ENCODE measurements at regions not wholly inside any gene's neighbourhood (a gene's known extent, or its start where the extent isn't known, plus 50 kb on each side); places are given as distances from the start of the nearest gene placed in this dataset.

DNA sequence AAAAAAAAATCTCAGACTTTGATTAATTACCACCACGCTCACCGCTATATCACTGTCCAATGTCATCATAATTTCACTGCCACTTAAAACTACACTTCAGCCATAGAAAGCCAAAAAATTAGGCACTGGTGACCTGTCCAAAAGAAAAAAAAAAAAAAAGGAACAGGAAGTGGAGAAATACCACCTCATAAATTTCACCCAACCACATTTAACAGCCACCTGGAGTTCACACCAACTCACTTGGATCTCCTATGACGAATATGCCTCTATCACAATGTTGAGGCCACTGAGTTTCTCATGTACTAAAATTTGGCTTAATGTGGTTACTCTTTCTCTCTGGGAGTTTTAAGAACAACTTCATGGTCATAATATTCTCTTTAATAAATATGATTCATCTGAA is 237.5 kb upstream of the RSPO3 start:
- H4K20me1 ChIP-seq (ENCODE audit: control insufficient read depth, insufficient read depth, insufficient read length), result no peaks in the 10 kb centered on the region
- H3K23ac ChIP-seq (ENCODE audit: insufficient read length, low read depth, low read length), result no peak overlapping the region
- H3T11ph ChIP-seq (ENCODE audit: low read length), result no peak overlapping the region
- no peaks in the 10 kb centered on the region for H3K23me2 ChIP-seq (ENCODE audit: insufficient read length, low read depth, low read length, poor library complexity, severe bottlenecking)
- no peaks in the 10 kb centered on the region; the same call in 1 of the 2 replicates for H3K4me1 ChIP-seq (ENCODE audit: insufficient read depth, low read length)
- H3K56ac ChIP-seq (ENCODE audit: insufficient read length, low read depth, low read length), result no peak overlapping the region
- no peak for DNase-seq
- H2BK20ac ChIP-seq (ENCODE audit: low read depth, low read length, poor library complexity, severe bottlenecking), result no peak overlapping the region
- no peak overlapping the region for H3K14ac ChIP-seq (ENCODE audit: insufficient read depth, low read length)
- no peak overlapping the region for H3K18ac ChIP-seq (ENCODE audit: insufficient read length, low read depth, low read length)
- H3K4ac ChIP-seq (ENCODE audit: low read depth, low read length), result no peak overlapping the region
- H3K4me2 ChIP-seq (ENCODE audit: insufficient read depth, insufficient read length, low read length), result no peak overlapping the region
- H2AFZ ChIP-seq (ENCODE audit: low read length), result no peak overlapping the region
- no peak overlapping the region for H4K5ac ChIP-seq (ENCODE audit: insufficient read length, low read depth, low read length)
- H3K36me3 Mint-ChIP-seq (ENCODE audit: insufficient read depth in 1 of 3, low read depth in 3 of 3), result peaks cover 0 to 2% (median 0%) of the 10 kb centered on the region in 3 experiments; a peak in 1 of 7 replicates
- H3K9ac ChIP-seq (ENCODE audit: extremely low read depth, insufficient read length, low read length), result no peak overlapping the region
- no peak overlapping the region for H2BK120ac ChIP-seq (ENCODE audit: low read depth, low read length, poor library complexity, severe bottlenecking)
- H3K4me1 Mint-ChIP-seq, result no peaks in the 10 kb centered on the region
- no peaks in the 10 kb centered on the region for H3K9me3 ChIP-seq (ENCODE audit: control insufficient read depth, low read depth, low read length)
- no peaks in the 10 kb centered on the region for H3K79me1 ChIP-seq (ENCODE audit: insufficient read depth, low read depth, low read length, poor library complexity, severe bottlenecking)
- H3K27ac Mint-ChIP-seq, result no peak overlapping the region; a peak in 1 of 7 replicates
- TF ChIP-seq, protein P1, sequence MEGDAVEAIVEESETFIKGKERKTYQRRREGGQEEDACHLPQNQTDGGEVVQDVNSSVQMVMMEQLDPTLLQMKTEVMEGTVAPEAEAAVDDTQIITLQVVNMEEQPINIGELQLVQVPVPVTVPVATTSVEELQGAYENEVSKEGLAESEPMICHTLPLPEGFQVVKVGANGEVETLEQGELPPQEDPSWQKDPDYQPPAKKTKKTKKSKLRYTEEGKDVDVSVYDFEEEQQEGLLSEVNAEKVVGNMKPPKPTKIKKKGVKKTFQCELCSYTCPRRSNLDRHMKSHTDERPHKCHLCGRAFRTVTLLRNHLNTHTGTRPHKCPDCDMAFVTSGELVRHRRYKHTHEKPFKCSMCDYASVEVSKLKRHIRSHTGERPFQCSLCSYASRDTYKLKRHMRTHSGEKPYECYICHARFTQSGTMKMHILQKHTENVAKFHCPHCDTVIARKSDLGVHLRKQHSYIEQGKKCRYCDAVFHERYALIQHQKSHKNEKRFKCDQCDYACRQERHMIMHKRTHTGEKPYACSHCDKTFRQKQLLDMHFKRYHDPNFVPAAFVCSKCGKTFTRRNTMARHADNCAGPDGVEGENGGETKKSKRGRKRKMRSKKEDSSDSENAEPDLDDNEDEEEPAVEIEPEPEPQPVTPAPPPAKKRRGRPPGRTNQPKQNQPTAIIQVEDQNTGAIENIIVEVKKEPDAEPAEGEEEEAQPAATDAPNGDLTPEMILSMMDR (conservative IDR thresholded peaks at IDR 0.05), result no peak
- H3K27me3 ChIP-seq (ENCODE audit: insufficient read depth, low read length), result no peaks in the 10 kb centered on the region
- no peaks in the 10 kb centered on the region for H3K79me2 ChIP-seq (ENCODE audit: insufficient read depth, low read length)
- no peak overlapping the region for H3K4me3 Mint-ChIP-seq
- H3K9me3 Mint-ChIP-seq, result no peaks in the 10 kb centered on the region; a peak in 1 of 5 replicates
- no peak overlapping the region for H3K27ac ChIP-seq (ENCODE audit: insufficient read length, low read depth, low read length)
- no peak overlapping the region for H4K8ac ChIP-seq (replicated peaks; ENCODE audit: insufficient read length, low read depth, low read length)
- WGBS (ENCODE audit: extremely low coverage, insufficient read length, low lambda C conversion rate), result no CpG with 5 or more reads among the region's 3 CpGs
- no peaks in the 10 kb centered on the region for H3K27me3 Mint-ChIP-seq (ENCODE audit: low read depth)
- H2BK12ac ChIP-seq (ENCODE audit: insufficient read length, low read depth, low read length), result no peak overlapping the region
- no peak overlapping the region for H4K91ac ChIP-seq (ENCODE audit: insufficient read length, low read depth, low read length)
- no peak overlapping the region for H2AK5ac ChIP-seq (ENCODE audit: insufficient read length, low read length)
- no peak overlapping the region for H2BK15ac ChIP-seq (ENCODE audit: low read depth, low read length)
- no peak overlapping the region for H2BK5ac ChIP-seq (ENCODE audit: insufficient read length, low read length)

Measured in H9 (cell line).